Activated CD4-positive, alpha-beta T cell treated with anti-CD3 and anti-CD28 coated beads for 36 hours (primary cell): ENCODE measurements at regions not wholly inside any gene's neighbourhood (a gene's known extent, or its start where the extent isn't known, plus 50 kb on each side); places are given as distances from the start of the nearest gene placed in this dataset.

Experiments
- ATAC-seq: fragments of 200-7000 bp; cut with Tn5 transposase; one replicate; pipeline ENCODE4 v1.10.0; 2021; ENCODE audit warnings: mild to moderate bottlenecking, moderate library complexity
- CTCF ChIA-PET: fragments of 350-600 bp; sonication (Branson Sonifier 250); formaldehyde crosslinking; loops from one replicate; lab custom pipeline; 2021; ENCODE audit warnings: antibody characterized with exemption; lab: Charles Lee
- POLR2A ChIA-PET: fragments of 350-600 bp; sonication (Branson Sonifier 250); formaldehyde crosslinking; loops from one replicate; lab custom pipeline; 2021; ENCODE audit warnings: antibody characterized with exemption, inconsistent platforms; lab: Charles Lee
- DNase-seq: peaks from one replicate; pipeline ENCODE4 v3.0.0-alpha.2; 2020
- H3K27ac Mint-ChIP-seq: one replicate; pipeline ENCODE4 v1.8.0; 2021; ENCODE audit warnings: mixed read lengths
- H3K27me3 Mint-ChIP-seq: one replicate; pipeline ENCODE4 v1.8.0; 2021; ENCODE audit warnings: mixed read lengths
- H3K36me3 Mint-ChIP-seq: one replicate; pipeline ENCODE4 v1.8.0; 2021; ENCODE audit warnings: low read depth, mixed read lengths
- H3K4me1 Mint-ChIP-seq: one replicate; pipeline ENCODE4 v1.8.0; 2021; ENCODE audit warnings: mixed read lengths
- H3K4me3 Mint-ChIP-seq: one replicate; pipeline ENCODE4 v1.8.0; 2021; ENCODE audit warnings: mild to moderate bottlenecking, moderate library complexity, mixed read lengths
- H3K9me3 Mint-ChIP-seq: one replicate; pipeline ENCODE4 v1.8.0; 2021; ENCODE audit warnings: low read depth, mixed read lengths
- intact Hi-C, 2 experiments: fragments of 100-400 bp; cut with DNase I in 1 of 2; cut with micrococcal nuclease in 1 of 2; formaldehyde crosslinking; loops; one replicate each; pipeline versions ENCODE4 v1.14.2 to v1.15.1; 2022 to 2024; cut with DNase I, micrococcal nuclease

DNA sequence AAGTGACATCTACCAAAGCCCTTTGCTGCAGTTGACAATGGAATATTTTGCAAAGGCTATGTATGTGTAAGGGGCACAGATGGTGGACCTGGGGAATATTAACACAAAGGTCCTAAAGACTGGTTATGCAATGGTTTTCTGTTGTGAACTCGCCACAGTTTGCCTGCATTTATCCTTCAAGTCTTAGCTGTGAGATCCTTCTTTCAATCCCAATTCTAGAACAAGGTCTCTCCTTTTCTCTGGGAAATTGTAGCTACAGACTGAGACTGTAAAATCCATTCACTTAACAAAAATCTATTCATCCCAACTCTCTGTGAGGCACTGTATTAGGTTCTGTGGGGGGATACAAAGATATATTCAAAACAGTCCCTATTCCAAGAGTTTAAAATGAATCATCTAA, 250.4 kb downstream of the GPM6A start:
- POLR2A ChIA-PET = no interaction called here
- Mint-ChIP-seq H3K36me3 (no peaks in the 10 kb centered on the region), H3K4me1 (no peaks in the 10 kb centered on the region), H3K27me3 (no peaks in the 10 kb centered on the region), H3K27ac (no peak overlapping the region), H3K9me3 (no peaks in the 10 kb centered on the region), H3K4me3 (no peak overlapping the region)
- ATAC-seq (no peak), DNase-seq (no peak)
- CTCF ChIA-PET = no interaction called here
- intact Hi-C loops = no loop called here

DNA sequence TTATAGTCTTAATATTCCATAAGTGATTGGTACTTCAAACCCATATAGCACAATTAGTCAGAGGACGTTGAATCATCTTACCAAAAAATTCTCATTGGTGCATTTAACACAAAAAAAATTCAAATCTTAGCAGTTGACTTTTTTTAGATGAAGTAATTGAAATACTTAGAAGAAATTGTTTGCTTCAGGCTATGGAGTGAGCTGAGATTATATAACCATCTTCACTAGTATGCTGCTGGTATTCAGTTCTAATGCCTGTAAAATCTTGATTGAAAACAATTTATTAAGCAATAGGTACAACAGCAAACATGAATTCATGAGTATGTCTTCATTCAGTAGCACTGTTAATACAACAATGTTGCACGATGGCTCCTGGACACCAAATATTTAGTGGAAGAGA, 250.0 kb downstream of the GPM6A start:
- DNase-seq = no peak
- Mint-ChIP-seq H3K36me3 (no peaks in the 10 kb centered on the region), H3K27me3 (no peaks in the 10 kb centered on the region), H3K27ac (no peak overlapping the region), H3K4me3 (no peak overlapping the region), H3K4me1 (no peaks in the 10 kb centered on the region), H3K9me3 (no peaks in the 10 kb centered on the region)
- ChIA-PET CTCF (no interaction called here), POLR2A (no interaction called here)
- intact Hi-C loops = no loop called here
- no peak for ATAC-seq

DNA sequence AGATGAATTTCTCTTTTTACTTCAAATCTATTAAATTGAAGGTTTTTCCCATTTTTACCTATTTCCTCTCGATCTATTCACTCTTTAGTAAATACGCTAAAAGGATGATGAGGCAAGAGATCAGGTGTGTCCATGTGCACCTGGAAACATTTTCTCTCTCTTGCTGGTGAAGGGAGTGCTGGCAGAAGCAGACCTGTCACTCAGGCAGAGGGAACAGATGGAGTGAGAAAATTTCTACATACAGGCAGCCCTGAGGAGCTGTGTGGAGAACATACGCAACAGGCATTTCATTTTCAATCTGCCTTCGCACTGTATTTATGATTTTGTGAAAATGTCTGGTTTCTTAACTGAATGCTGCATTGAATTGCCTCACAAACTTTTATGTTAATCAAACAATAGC, 249.5 kb downstream of the GPM6A start:
- POLR2A ChIA-PET = no interaction called here
- no peak for DNase-seq
- Mint-ChIP-seq H3K4me3 (no peak overlapping the region), H3K9me3 (no peaks in the 10 kb centered on the region), H3K27ac (no peak overlapping the region), H3K27me3 (no peaks in the 10 kb centered on the region), H3K36me3 (no peaks in the 10 kb centered on the region), H3K4me1 (no peaks in the 10 kb centered on the region)
- CTCF ChIA-PET = no interaction called here
- ATAC-seq = no peak
- intact Hi-C loops = no loop called here
